Peyer's patch (tissue), 4 donors: ENCODE measurements at regions not wholly inside any gene's neighbourhood (a gene's known extent, or its start where the extent isn't known, plus 50 kb on each side); places are given as distances from the start of the nearest gene placed in this dataset.

Source experiments
- POLR2A ChIP-seq, 2 donors: fragments of 450-650 bp; IDR thresholded peaks; one replicate each; pipeline ENCODE4 v1.5.1; 2017; ENCODE audit warnings: antibody characterized with exemption in 2 of 2, mild to moderate bottlenecking in 2 of 2, moderate library complexity in 2 of 2
- TF ChIP-seq, protein P1 (sequence below), 6 experiments: fragments of 450-650 bp in 4 of 6; fragments of 200-600 bp in 2 of 6; sonication (generic) in 1 of 6; IDR thresholded peaks; one replicate each; pipeline ENCODE4 v1.5.1; 2017 to 2019; ENCODE audit warnings: antibody characterized with exemption in 6 of 6, mild to moderate bottlenecking in 3 of 6, moderate library complexity in 1 of 6

DNA sequence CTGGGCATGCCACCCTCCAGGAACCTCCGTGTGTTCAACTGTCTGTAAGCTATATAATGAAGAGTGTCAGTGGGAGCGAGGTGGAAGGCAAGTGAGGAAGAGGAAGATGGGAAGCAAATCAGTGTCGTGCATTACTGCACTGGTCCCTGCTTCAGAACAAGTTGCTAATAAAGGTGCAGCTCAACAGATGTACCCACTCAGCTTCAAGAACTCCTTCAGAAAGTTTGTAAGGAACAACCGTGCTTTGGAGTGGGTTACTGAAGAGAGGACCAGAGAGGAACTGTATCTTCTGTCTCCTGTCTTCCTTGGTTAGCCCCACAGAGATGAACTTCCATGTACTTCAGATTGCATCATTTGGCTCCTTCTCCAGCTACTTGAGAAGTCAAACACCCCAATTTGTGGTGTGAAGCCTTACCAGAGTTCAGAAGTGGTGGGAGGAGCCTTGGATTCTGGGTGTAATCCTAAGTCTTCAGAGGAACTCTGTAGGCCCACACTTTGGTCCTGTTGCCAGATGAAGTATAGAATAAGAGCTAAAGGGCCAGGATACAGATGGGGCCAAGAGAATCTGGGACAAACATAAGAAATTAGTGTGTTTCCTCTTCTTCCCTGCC, 290.5 kb upstream of the PROX1 start:
- TF ChIP-seq, protein P1, sequence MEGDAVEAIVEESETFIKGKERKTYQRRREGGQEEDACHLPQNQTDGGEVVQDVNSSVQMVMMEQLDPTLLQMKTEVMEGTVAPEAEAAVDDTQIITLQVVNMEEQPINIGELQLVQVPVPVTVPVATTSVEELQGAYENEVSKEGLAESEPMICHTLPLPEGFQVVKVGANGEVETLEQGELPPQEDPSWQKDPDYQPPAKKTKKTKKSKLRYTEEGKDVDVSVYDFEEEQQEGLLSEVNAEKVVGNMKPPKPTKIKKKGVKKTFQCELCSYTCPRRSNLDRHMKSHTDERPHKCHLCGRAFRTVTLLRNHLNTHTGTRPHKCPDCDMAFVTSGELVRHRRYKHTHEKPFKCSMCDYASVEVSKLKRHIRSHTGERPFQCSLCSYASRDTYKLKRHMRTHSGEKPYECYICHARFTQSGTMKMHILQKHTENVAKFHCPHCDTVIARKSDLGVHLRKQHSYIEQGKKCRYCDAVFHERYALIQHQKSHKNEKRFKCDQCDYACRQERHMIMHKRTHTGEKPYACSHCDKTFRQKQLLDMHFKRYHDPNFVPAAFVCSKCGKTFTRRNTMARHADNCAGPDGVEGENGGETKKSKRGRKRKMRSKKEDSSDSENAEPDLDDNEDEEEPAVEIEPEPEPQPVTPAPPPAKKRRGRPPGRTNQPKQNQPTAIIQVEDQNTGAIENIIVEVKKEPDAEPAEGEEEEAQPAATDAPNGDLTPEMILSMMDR (IDR thresholded peaks at IDR 0.05): no peak
- no peak for TF ChIP-seq POLR2A (IDR thresholded peaks at IDR 0.05)
